Astrocyte (in vitro differentiated cells and primary cell): ENCODE measurements at regions not wholly inside any gene's neighbourhood (a gene's known extent, or its start where the extent isn't known, plus 50 kb on each side); places are given as distances from the start of the nearest gene placed in this dataset.

Source experiments
- DNase-seq: peaks from one replicate; pipeline ENCODE4 v3.0.0-alpha.2; 2010; ENCODE audit warnings: low read depth
- FAIRE-seq: peaks from 2 replicates; lab custom pipeline; 2011; peaks lifted over from hg19 to GRCh38; lab: Jason Lieb, UNC
- H2AFZ ChIP-seq: 2 replicates; pipeline ENCODE4 v1.6.0; 2012; ENCODE audit warnings: low read depth, low read length, inconsistent platforms
- H3K27ac ChIP-seq: 2 replicates; pipeline ENCODE4 v1.5.1; 2011; ENCODE audit warnings: low read depth, low read length, inconsistent platforms
- H3K27me3 ChIP-seq: 2 replicates; pipeline ENCODE4 v1.6.0; 2011; ENCODE audit warnings: low read length, inconsistent platforms; ENCODE audit not compliant: insufficient read depth
- H3K36me3 ChIP-seq: 2 replicates; pipeline ENCODE4 v1.5.1; 2011; ENCODE audit warnings: low read length, inconsistent platforms; ENCODE audit not compliant: insufficient read depth
- H3K4me1 ChIP-seq: 2 replicates; pipeline ENCODE4 v1.5.1; 2011; ENCODE audit warnings: low read length, inconsistent platforms; ENCODE audit not compliant: insufficient read depth
- H3K4me2 ChIP-seq: 2 replicates; pipeline ENCODE4 v1.6.0; 2012; ENCODE audit warnings: low read length, inconsistent platforms
- H3K4me3 ChIP-seq: 2 replicates; pipeline ENCODE4 v1.5.1; 2011; ENCODE audit warnings: low read depth, mild to moderate bottlenecking, low read length, inconsistent platforms; ENCODE audit not compliant: insufficient read depth
- H3K79me2 ChIP-seq: 2 replicates; pipeline ENCODE4 v1.6.0; 2012; ENCODE audit warnings: mild to moderate bottlenecking, low read length, inconsistent platforms; ENCODE audit not compliant: insufficient read depth
- H3K9ac ChIP-seq: 2 replicates; pipeline ENCODE4 v1.6.0; 2012; ENCODE audit warnings: mild to moderate bottlenecking, low read length, inconsistent platforms
- H3K9me3 ChIP-seq: 2 replicates; pipeline ENCODE4 v1.5.1; 2012; ENCODE audit warnings: low read depth, mild to moderate bottlenecking, low read length, inconsistent platforms; ENCODE audit not compliant: insufficient read depth
- H4K20me1 ChIP-seq: 2 replicates; pipeline ENCODE4 v1.6.0; 2012; ENCODE audit warnings: low read length, inconsistent platforms; ENCODE audit not compliant: insufficient read depth
- H3K27ac Mint-ChIP-seq: one replicate; pipeline ENCODE4 v1.8.0; 2021; ENCODE audit warnings: mild to moderate bottlenecking, mixed read lengths; ENCODE audit not compliant: unreplicated experiment
- H3K27me3 Mint-ChIP-seq: one replicate; pipeline ENCODE4 v1.8.0; 2021; ENCODE audit warnings: low read depth, mixed read lengths; ENCODE audit not compliant: unreplicated experiment
- H3K36me3 Mint-ChIP-seq: one replicate; pipeline ENCODE4 v1.8.0; 2021; ENCODE audit warnings: low read depth, mixed read lengths; ENCODE audit not compliant: unreplicated experiment
- H3K4me1 Mint-ChIP-seq: one replicate; pipeline ENCODE4 v1.8.0; 2021; ENCODE audit warnings: low read depth, mixed read lengths; ENCODE audit not compliant: unreplicated experiment
- H3K4me3 Mint-ChIP-seq: one replicate; pipeline ENCODE4 v1.8.0; 2021; ENCODE audit warnings: mild to moderate bottlenecking, moderate library complexity, mixed read lengths; ENCODE audit not compliant: unreplicated experiment
- H3K9me3 Mint-ChIP-seq: one replicate; pipeline ENCODE4 v1.8.0; 2021; ENCODE audit warnings: mild to moderate bottlenecking, mixed read lengths; ENCODE audit not compliant: unreplicated experiment
- CTCF ChIP-seq: IDR thresholded peaks from 2 replicates; pipeline ENCODE4 v1.5.1; 2011; ENCODE audit warnings: low read depth, mild to moderate bottlenecking, inconsistent platforms, low read length, moderate library complexity; ENCODE audit not compliant: insufficient read depth
- EZH2 ChIP-seq: IDR thresholded peaks from 2 replicates; pipeline ENCODE4 v1.6.1; 2012; ENCODE audit warnings: mild to moderate bottlenecking, low read length, inconsistent platforms; ENCODE audit not compliant: insufficient read depth

- no peaks in the 10 kb centered on the region for H3K36me3 Mint-ChIP-seq
- Histone ChIP-seq H3K9me3 (no peaks in the 10 kb centered on the region), H3K27ac (peak overlapping the region; percentile 12), H3K36me3 (no peaks in the 10 kb centered on the region), H3K4me3 (no peak overlapping the region), H3K4me1 (peaks cover 5% of the 10 kb centered on the region), H3K4me2 (peak overlapping the region; percentile 59), H2AFZ (no peak overlapping the region), H4K20me1 (no peaks in the 10 kb centered on the region), H3K9ac (no peak overlapping the region), H3K27me3 (no peaks in the 10 kb centered on the region), H3K79me2 (no peaks in the 10 kb centered on the region)
- H3K27ac Mint-ChIP-seq: no peak overlapping the region
- no peaks in the 10 kb centered on the region for H3K27me3 Mint-ChIP-seq
- no peaks in the 10 kb centered on the region for H3K9me3 Mint-ChIP-seq
- TF ChIP-seq CTCF: no peak
- TF ChIP-seq EZH2: no peak
- no peaks in the 10 kb centered on the region for H3K4me1 Mint-ChIP-seq
- no peak overlapping the region for H3K4me3 Mint-ChIP-seq
- peak; percentile 95 for DNase-seq
- peak; percentile 47 for FAIRE-seq
Measured at GRCh38 chrX:44675362-44676024, 132.8 kb upstream of the FUNDC1 start.

- Histone ChIP-seq H2AFZ (no peak overlapping the region), H3K27ac (peak overlapping the region; percentile 12), H3K36me3 (no peaks in the 10 kb centered on the region), H3K27me3 (no peaks in the 10 kb centered on the region), H4K20me1 (no peaks in the 10 kb centered on the region), H3K79me2 (no peaks in the 10 kb centered on the region), H3K4me3 (no peak overlapping the region), H3K4me1 (peaks cover 5% of the 10 kb centered on the region), H3K4me2 (peak overlapping the region; percentile 59), H3K9ac (no peak overlapping the region), H3K9me3 (no peaks in the 10 kb centered on the region)
- TF ChIP-seq CTCF (no peak), EZH2 (no peak)
- no peaks in the 10 kb centered on the region for H3K27me3 Mint-ChIP-seq
- FAIRE-seq (no peak), DNase-seq (no peak)
- H3K4me1 Mint-ChIP-seq: no peaks in the 10 kb centered on the region
- H3K4me3 Mint-ChIP-seq: no peak overlapping the region
- H3K36me3 Mint-ChIP-seq: no peaks in the 10 kb centered on the region
- no peak overlapping the region for H3K27ac Mint-ChIP-seq
- H3K9me3 Mint-ChIP-seq: no peaks in the 10 kb centered on the region
Measured at GRCh38 chrX:44674906-44675305, 132.2 kb upstream of the FUNDC1 start.

GRCh38 chrX:44669626-44670025 is 127.0 kb upstream of the FUNDC1 start:
- H3K4me3 ChIP-seq: no peak overlapping the region
- no peaks in the 10 kb centered on the region for H3K36me3 ChIP-seq
- H3K9me3 Mint-ChIP-seq: no peaks in the 10 kb centered on the region
- no peak overlapping the region for H3K27ac ChIP-seq
- H3K36me3 Mint-ChIP-seq: no peaks in the 10 kb centered on the region
- no peak overlapping the region for H3K4me3 Mint-ChIP-seq
- FAIRE-seq: no peak
- no peaks in the 10 kb centered on the region for H4K20me1 ChIP-seq
- no peaks in the 10 kb centered on the region for H3K79me2 ChIP-seq
- no peaks in the 10 kb centered on the region for H3K27me3 Mint-ChIP-seq
- no peak overlapping the region for H3K9ac ChIP-seq
- no peak overlapping the region for H3K27ac Mint-ChIP-seq
- H3K27me3 ChIP-seq: no peaks in the 10 kb centered on the region
- no peaks in the 10 kb centered on the region for H3K4me1 ChIP-seq
- no peak for TF ChIP-seq CTCF
- H2AFZ ChIP-seq: no peak overlapping the region
- no peaks in the 10 kb centered on the region for H3K9me3 ChIP-seq
- no peaks in the 10 kb centered on the region for H3K4me1 Mint-ChIP-seq
- H3K4me2 ChIP-seq: no peak overlapping the region
- DNase-seq: no peak
